H1 (cell line): ENCODE measurements at regions not wholly inside any gene's neighbourhood (a gene's known extent, or its start where the extent isn't known, plus 50 kb on each side); places are given as distances from the start of the nearest gene placed in this dataset.

Experiments used
- CTCF ChIA-PET: fragments of 300-600 bp; sonication (Branson Sonifier 250); formaldehyde crosslinking; loops from one replicate; lab custom pipeline; 2021; ENCODE audit not compliant: partially characterized antibody; lab: Charles Lee
- POLR2A ChIA-PET: fragments of 300-600 bp; sonication (Branson Sonifier 250); formaldehyde crosslinking; loops from one replicate; lab custom pipeline; 2021; ENCODE audit warnings: inconsistent platforms; ENCODE audit not compliant: partially characterized antibody; lab: Charles Lee
- DNase-seq, 2 experiments: peaks; one replicate each; pipeline versions ENCODE4 v3.0.0 to v3.0.0-alpha.2; 2010 to 2022; ENCODE audit warnings: low spot score in 2 of 2, low read depth in 1 of 2, mixed read lengths in 1 of 2
- FAIRE-seq: peaks from 2 replicates; lab custom pipeline; 2011; peaks lifted over from hg19 to GRCh38; lab: Jason Lieb, UNC
- H2AFZ ChIP-seq: 2 replicates; pipeline ENCODE4 v1.8.1; 2012; ENCODE audit warnings: low read length, inconsistent platforms
- H2AK5ac ChIP-seq: 2 replicates; pipeline ENCODE4 v1.6.1; 2013; ENCODE audit warnings: low read depth, low read length
- H2BK120ac ChIP-seq: replicated peaks from 2 replicates; pipeline ENCODE3; 2013; ENCODE audit warnings: low read depth, low read length, inconsistent platforms
- H2BK12ac ChIP-seq: 2 replicates; pipeline ENCODE4 v1.6.1; 2013; ENCODE audit warnings: low read depth, low read length
- H2BK15ac ChIP-seq: 2 replicates; pipeline ENCODE4 v1.6.1; 2013; ENCODE audit warnings: low read length
- H2BK20ac ChIP-seq: 2 replicates; pipeline ENCODE4 v1.6.1; 2013; ENCODE audit warnings: low read length
- H2BK5ac ChIP-seq: 2 replicates; pipeline ENCODE4 v1.6.1; 2013; ENCODE audit warnings: low read depth, low read length
- H3K14ac ChIP-seq: 2 replicates; pipeline ENCODE4 v1.6.1; 2013; ENCODE audit warnings: inconsistent platforms; ENCODE audit not compliant: insufficient read length
- H3K18ac ChIP-seq: 2 replicates; pipeline ENCODE4 v1.6.1; 2013; ENCODE audit warnings: low read length; ENCODE audit errors: extremely low read depth
- H3K23ac ChIP-seq: 2 replicates; pipeline ENCODE4 v1.6.1; 2013; ENCODE audit warnings: inconsistent platforms; ENCODE audit not compliant: insufficient read length
- H3K23me2 ChIP-seq: 2 replicates; pipeline ENCODE4 v1.6.1; 2013; ENCODE audit warnings: low read depth, low read length
- H3K27ac ChIP-seq: 2 replicates; pipeline ENCODE4 v1.6.1; 2011; ENCODE audit warnings: low read depth, low read length, inconsistent platforms
- H3K27me3 ChIP-seq, 4 experiments: replicated peaks in 1 of 4; 1 replicate in 1 of 4; 2 replicates in 3 of 4; pipeline versions ENCODE4 v1.6.1 to v1.8.1; 2011 to 2013; ENCODE audit warnings: low read length in 3 of 4, mild to moderate bottlenecking in 3 of 4, inconsistent platforms in 2 of 4, mixed read lengths in 2 of 4, moderate library complexity in 1 of 4; ENCODE audit not compliant: control insufficient read depth in 3 of 4, insufficient read depth in 3 of 4; ENCODE audit errors: extremely low read depth in 1 of 4
- H3K36me3 ChIP-seq, 4 experiments: 2 replicates each; pipeline versions ENCODE4 v1.6.1 to v1.8.1; 2011 to 2013; ENCODE audit warnings: mild to moderate bottlenecking in 4 of 4, low read length in 3 of 4, moderate library complexity in 2 of 4, control low read depth in 1 of 4, inconsistent platforms in 1 of 4; ENCODE audit not compliant: insufficient read depth in 4 of 4, control insufficient read depth in 2 of 4
- H3K4ac ChIP-seq: replicated peaks from 2 replicates; pipeline ENCODE3; 2013; ENCODE audit warnings: low read length, low read depth, mixed read lengths, inconsistent platforms; ENCODE audit not compliant: insufficient read length
- H3K4me1 ChIP-seq, 4 experiments: replicated peaks in 1 of 4; 1 replicate in 1 of 4; 2 replicates in 3 of 4; pipeline versions ENCODE4 v1.6.1 to v1.8.1; 2011 to 2013; ENCODE audit warnings: low read length in 3 of 4, inconsistent platforms in 2 of 4, mixed read lengths in 1 of 4; ENCODE audit not compliant: insufficient read depth in 4 of 4, control insufficient read depth in 3 of 4
- H3K4me2 ChIP-seq, 2 experiments: 2 replicates each; pipeline versions ENCODE4 v1.6.1 to v1.8.1; 2011 to 2013; ENCODE audit warnings: low read depth in 2 of 2, low read length in 2 of 2, control low read depth in 1 of 2, inconsistent platforms in 1 of 2, mild to moderate bottlenecking in 1 of 2; ENCODE audit not compliant: insufficient read depth in 1 of 2
- H3K4me3 ChIP-seq, 4 experiments: fragments of 200-600, 300-600 bp in 1 of 4; sonication (generic), shearing (Covaris generic), sonication (Bioruptor Twin) in 1 of 4; 2 replicates each; pipeline versions ENCODE4 v1.5.1 to v1.8.1; 2011 to 2016; ENCODE audit warnings: low read length in 4 of 4, low read depth in 3 of 4, control low read depth in 2 of 4, inconsistent platforms in 2 of 4, mild to moderate bottlenecking in 2 of 4, mixed read lengths in 1 of 4, moderate library complexity in 1 of 4; ENCODE audit not compliant: insufficient read depth in 2 of 4; ENCODE audit errors: extremely low read depth in 1 of 4
- H3K56ac ChIP-seq: replicated peaks from 2 replicates; pipeline ENCODE3; 2013; ENCODE audit warnings: low read depth, mild to moderate bottlenecking, mixed read lengths, low read length, inconsistent platforms; ENCODE audit not compliant: insufficient read length
- H3K79me1 ChIP-seq: 2 replicates; pipeline ENCODE4 v1.6.1; 2013; ENCODE audit warnings: low read depth, low read length, control low read depth
- H3K79me2 ChIP-seq, 2 experiments: 2 replicates each; pipeline versions ENCODE4 v1.6.1 to v1.8.1; 2012 to 2013; ENCODE audit warnings: low read length in 2 of 2, mild to moderate bottlenecking in 2 of 2, inconsistent platforms in 1 of 2; ENCODE audit not compliant: insufficient read depth in 2 of 2, control insufficient read depth in 1 of 2
- H3K9ac ChIP-seq, 4 experiments: replicated peaks in 1 of 4; 1 replicate in 1 of 4; 2 replicates in 3 of 4; pipeline versions ENCODE4 v1.6.1 to v1.8.1; 2011 to 2013; ENCODE audit warnings: low read depth in 3 of 4, low read length in 3 of 4, control low read depth in 2 of 4, mild to moderate bottlenecking in 2 of 4, moderate library complexity in 2 of 4, inconsistent platforms in 1 of 4; ENCODE audit errors: extremely low read depth in 1 of 4
- H3K9me3 ChIP-seq, 2 experiments: 2 replicates each; pipeline versions ENCODE4 v1.6.1 to v1.8.1; 2012 to 2013; ENCODE audit warnings: mild to moderate bottlenecking in 2 of 2, moderate library complexity in 2 of 2, control low read depth in 1 of 2, inconsistent platforms in 1 of 2, low read depth in 1 of 2, low read length in 1 of 2, mixed read lengths in 1 of 2; ENCODE audit not compliant: insufficient read depth in 2 of 2
- H4K20me1 ChIP-seq, 2 experiments: replicated peaks in 1 of 2; 2 replicates each; pipeline versions ENCODE3 to v1.8.1; 2011 to 2013; ENCODE audit warnings: inconsistent platforms in 2 of 2, low read length in 2 of 2, mild to moderate bottlenecking in 1 of 2; ENCODE audit not compliant: insufficient read depth in 2 of 2, control insufficient read depth in 1 of 2
- H4K5ac ChIP-seq: 2 replicates; pipeline ENCODE4 v1.6.1; 2013; ENCODE audit warnings: low read length, low read depth, mixed read lengths, inconsistent platforms; ENCODE audit not compliant: insufficient read length
- H4K8ac ChIP-seq: 2 replicates; pipeline ENCODE4 v1.8.0; 2013; ENCODE audit warnings: mild to moderate bottlenecking, moderate library complexity, low read length, inconsistent platforms; ENCODE audit not compliant: insufficient read depth; ENCODE audit errors: extremely low read depth
- H4K91ac ChIP-seq: replicated peaks from 2 replicates; pipeline ENCODE3; 2013; ENCODE audit warnings: low read length, mixed read lengths, inconsistent platforms; ENCODE audit not compliant: insufficient read length
- ASH2L ChIP-seq: fragments of 200-600, 300-600 bp; sonication (generic); IDR thresholded peaks from one replicate; pipeline ENCODE4 v1.7.1; 2017; ENCODE audit warnings: low read length
- BACH1 ChIP-seq: IDR thresholded peaks from 2 replicates; pipeline ENCODE4 v1.6.1; 2012; ENCODE audit warnings: low read length, improper control_type of control experiment
- CBX5 ChIP-seq: fragments of 300-800, 300-1000 bp; sonication (generic); IDR thresholded peaks from 2 replicates; pipeline ENCODE4 v1.7.1; 2016; ENCODE audit warnings: antibody characterized with exemption, low read length, low read depth
- E2F6 ChIP-seq: IDR thresholded peaks from 2 replicates; pipeline ENCODE4 v1.6.1; 2012; ENCODE audit warnings: inconsistent platforms
- EGR1 ChIP-seq: IDR thresholded peaks from 2 replicates; pipeline ENCODE4 v1.6.1; 2011; ENCODE audit warnings: low read depth, low read length, borderline replicate concordance
- GABPA ChIP-seq: IDR thresholded peaks from 2 replicates; pipeline ENCODE4 v1.6.1; 2011; ENCODE audit warnings: mild to moderate bottlenecking, low read length, moderate library complexity, borderline replicate concordance; ENCODE audit not compliant: insufficient read depth
- JUND ChIP-seq: IDR thresholded peaks from 2 replicates; pipeline ENCODE4 v1.6.1; 2011; ENCODE audit warnings: mild to moderate bottlenecking, improper control_type of control experiment, low read length
- MAX ChIP-seq: IDR thresholded peaks from 2 replicates; pipeline ENCODE4 v1.6.1; 2012; ENCODE audit warnings: inconsistent platforms
- RXRA ChIP-seq: IDR thresholded peaks from 2 replicates; pipeline ENCODE4 v1.6.1; 2011; ENCODE audit warnings: low read depth, mild to moderate bottlenecking, low read length, moderate library complexity; ENCODE audit not compliant: insufficient read depth
- SP2 ChIP-seq: IDR thresholded peaks from 2 replicates; pipeline ENCODE4 v1.6.1; 2012; ENCODE audit warnings: mild to moderate bottlenecking, low read length, inconsistent platforms
- SP4 ChIP-seq: IDR thresholded peaks from 2 replicates; pipeline ENCODE4 v1.6.1; 2012; ENCODE audit warnings: low read length, inconsistent platforms
- SRF ChIP-seq: IDR thresholded peaks from 2 replicates; pipeline ENCODE4 v1.6.1; 2011; ENCODE audit warnings: mild to moderate bottlenecking, low read depth, low read length, moderate library complexity
- TCF12 ChIP-seq: IDR thresholded peaks from 2 replicates; pipeline ENCODE4 v1.6.1; 2011; ENCODE audit warnings: low read depth, mild to moderate bottlenecking, low read length
- WGBS, 2 experiments: shearing (Covaris generic) in 1 of 2; methylation state at CpG; one replicate each; pipeline versions ENCODE4 v1.1.6 to v1.1.7; 2013 to 2015; ENCODE audit warnings: low lambda C conversion rate in 2 of 2, mixed read lengths in 2 of 2, inconsistent platforms in 1 of 2, low coverage in 1 of 2, missing lambda C conversion rate in 1 of 2; ENCODE audit not compliant: insufficient replicate concordance in 2 of 2, insufficient coverage in 1 of 2, insufficient read length in 1 of 2; ENCODE audit errors: extremely low coverage in 1 of 2, missing lambda C conversion rate in 1 of 2; 5-methylcytosine and 5-hydroxymethylcytosine counted together

GRCh38 chr11:111439901-111440300, 60.8 kb upstream of the POU2AF1 start:
- Histone ChIP-seq H3K4me1 (peaks cover 0 to 12% (median 5%) of the 10 kb centered on the region in 4 experiments; a peak in 4 of 7 replicates), H2BK15ac (no peak overlapping the region), H2AK5ac (no peak overlapping the region)
- TF ChIP-seq MAX (no peak), SP4 (no peak), EGR1 (no peak), BACH1 (no peak), RXRA (no peak), E2F6 (no peak), SRF (no peak), ASH2L (no peak), SP2 (no peak), JUND (no peak), CBX5 (no peak), TCF12 (no peak), GABPA (no peak)
- TF ChIP-seq, all 59 proteins: peak for 0
- Histone ChIP-seq H3K9ac (no peak overlapping the region), H4K20me1 (no peaks in the 10 kb centered on the region), H3K79me2 (no peaks in the 10 kb centered on the region), H3K4me3 (no peak overlapping the region), H3K23ac (no peak overlapping the region), H2BK20ac (no peak overlapping the region), H3K56ac (no peak overlapping the region), H3K4ac (no peak overlapping the region), H3K14ac (no peak overlapping the region), H3K9me3 (no peaks in the 10 kb centered on the region), H3K18ac (no peak overlapping the region), H3K4me2 (no peak overlapping the region), H2AFZ (no peak overlapping the region), H3K23me2 (peaks cover 2% of the 10 kb centered on the region; the same call in 1 of the 2 replicates), H4K8ac (no peak overlapping the region), H4K5ac (no peak overlapping the region), H3K27me3 (0 out of 7 replicates have a peak, but pooled peaks cover 0 to 2% (median 1%) of the 10 kb centered on the region in 4 experiments), H2BK12ac (no peak overlapping the region), H3K36me3 (no peaks in the 10 kb centered on the region), H3K79me1 (no peaks in the 10 kb centered on the region), H4K91ac (no peak overlapping the region), H2BK5ac (no peak overlapping the region), H3K27ac (no peak overlapping the region), H2BK120ac (no peak overlapping the region)
- DNase-seq, result no peak
- ChIA-PET POLR2A (no interaction called here), CTCF (interaction anchor here (1.1 to 5.9 kb wide), 6 partner anchors 7 to 157 kb away, joined by 3 to 104 read pairs (median 16); partner anchors contain the start of gene POU2AF3)
- WGBS, 2 experiments, result 92% methylated on average over 1 of the region's 1 CpG; no CpG with 5 or more reads in 1 of the 2 experiments
- no peak for FAIRE-seq
